PC-9 (cell line): ENCODE measurements at regions not wholly inside any gene's neighbourhood (a gene's known extent, or its start where the extent isn't known, plus 50 kb on each side); places are given as distances from the start of the nearest gene placed in this dataset.

ENCODE experiments used
- BruUV-seq: library from RNA; stranded (reverse); fragments of 400-500 nt; replicated peaks from 2 replicates; lab custom pipeline; 2021; lab: Mats Ljungman, UMichigan
- CTCF ChIA-PET: fragments of 300-600 bp; sonication (Branson Sonifier 250); formaldehyde crosslinking; loops from one replicate; lab custom pipeline; 2022; ENCODE audit warnings: antibody characterized with exemption; lab: Charles Lee
- POLR2A ChIA-PET: fragments of 300-600 bp; sonication (Branson Sonifier 250); formaldehyde crosslinking; loops from one replicate; lab custom pipeline; 2022; ENCODE audit warnings: antibody characterized with exemption; ENCODE audit not compliant: unreplicated experiment; lab: Charles Lee
- DNase-seq, 2 experiments: peaks; one replicate each; pipeline versions ENCODE4 v3.0.0 to v3.0.0-alpha.2; 2015 to 2022; ENCODE audit warnings: mixed read lengths in 1 of 2
- H2AFZ ChIP-seq: fragments of 200-600 bp; sonication (generic); 2 replicates; pipeline ENCODE4 v1.8.1; 2017; ENCODE audit warnings: antibody characterized with exemption
- H3F3A ChIP-seq: fragments of 200-600 bp; sonication (generic); 2 replicates; pipeline ENCODE4 v1.8.1; 2017; ENCODE audit warnings: antibody characterized with exemption, mild to moderate bottlenecking, low read depth; ENCODE audit not compliant: insufficient read depth
- H3K27ac ChIP-seq: fragments of 200-600 bp; sonication (generic); 2 replicates; pipeline ENCODE4 v1.6.1; 2016; ENCODE audit warnings: mixed run types
- H3K27me3 ChIP-seq: fragments of 200-600 bp; sonication (generic); 2 replicates; pipeline ENCODE4 v1.6.1; 2016; ENCODE audit warnings: low read depth, mixed run types; ENCODE audit not compliant: insufficient read depth
- H3K36me3 ChIP-seq: fragments of 200-600 bp; sonication (generic); 2 replicates; pipeline ENCODE4 v1.6.1; 2016; ENCODE audit warnings: low read depth, mixed run types
- H3K4me1 ChIP-seq: fragments of 200-600 bp; sonication (generic); replicated peaks from 2 replicates; pipeline ENCODE4 v1.6.1; 2016; ENCODE audit warnings: mixed run types; ENCODE audit not compliant: insufficient read depth
- H3K4me2 ChIP-seq: fragments of 200-600 bp; sonication (generic); 2 replicates; pipeline ENCODE4 v1.6.1; 2017; ENCODE audit warnings: mixed run types
- H3K4me3 ChIP-seq: fragments of 200-600 bp; sonication (generic); 2 replicates; pipeline ENCODE4 v1.6.1; 2016; ENCODE audit warnings: mixed run types
- H3K79me2 ChIP-seq: fragments of 200-600 bp; sonication (generic); 2 replicates; pipeline ENCODE4 v1.6.1; 2017; ENCODE audit warnings: low read depth, mixed run types
- H3K9me2 ChIP-seq: fragments of 200-600 bp; sonication (generic); 2 replicates; pipeline ENCODE4 v1.8.1; 2017; ENCODE audit warnings: mild to moderate bottlenecking; ENCODE audit not compliant: insufficient read depth
- H3K9me3 ChIP-seq: fragments of 200-600 bp; sonication (generic); 2 replicates; pipeline ENCODE4 v1.8.1; 2016; ENCODE audit warnings: low read depth; ENCODE audit not compliant: insufficient read depth
- H4K20me1 ChIP-seq: fragments of 200-600 bp; sonication (generic); 2 replicates; pipeline ENCODE4 v1.8.1; 2017; ENCODE audit not compliant: insufficient read depth
- EZH2 ChIP-seq: fragments of 200-600 bp; sonication (generic); IDR thresholded peaks from 2 replicates; pipeline ENCODE4 v1.8.0; 2017; ENCODE audit warnings: antibody characterized with exemption, low read depth
- intact Hi-C: fragments of 100-400 bp; cut with micrococcal nuclease; formaldehyde crosslinking; loops from one replicate; pipeline ENCODE4 v1.10.0; 2022; ENCODE audit not compliant: unreplicated experiment
- TF ChIP-seq, protein P1 (sequence below): fragments of 200-600 bp; sonication (generic); conservative IDR thresholded peaks from 2 replicates; pipeline ENCODE4 v1.6.1; 2017; ENCODE audit warnings: mixed run types, antibody characterized with exemption, mild to moderate bottlenecking, moderate library complexity

DNA sequence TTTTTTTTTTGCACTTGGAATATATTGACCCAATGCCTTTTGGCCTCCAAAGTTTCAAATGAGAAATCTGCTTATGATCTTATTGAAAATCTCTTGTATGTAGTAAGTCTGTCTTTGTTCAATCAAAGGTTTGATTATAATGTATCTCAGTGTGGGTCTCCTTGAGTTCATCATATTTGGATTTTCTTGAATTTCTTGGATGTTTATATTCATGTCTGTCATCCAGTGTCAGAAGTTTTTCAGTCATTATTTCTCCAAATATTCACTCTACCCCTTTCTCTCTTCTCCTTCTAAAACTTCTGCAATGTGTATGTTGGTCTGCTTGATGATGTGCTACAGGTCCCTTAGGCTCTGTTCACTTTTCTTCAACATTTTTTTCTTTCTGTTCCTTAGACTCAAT lies 95.9 kb upstream of the PTPRK start:
- Histone ChIP-seq H3F3A (no peaks in the 10 kb centered on the region), H3K9me2 (0 out of 2 replicates have a peak, but pooled peaks cover 5% of the 10 kb centered on the region), H3K27ac (no peak overlapping the region), H3K36me3 (no peaks in the 10 kb centered on the region), H3K9me3 (peaks cover 18% of the 10 kb centered on the region; the same call in 1 of the 2 replicates), H3K79me2 (no peaks in the 10 kb centered on the region), H3K4me2 (no peak overlapping the region), H4K20me1 (no peaks in the 10 kb centered on the region), H3K27me3 (no peaks in the 10 kb centered on the region), H3K4me3 (no peak overlapping the region), H2AFZ (no peak overlapping the region), H3K4me1 (no peaks in the 10 kb centered on the region)
- CTCF ChIA-PET = no interaction called here
- POLR2A ChIA-PET = no interaction called here
- no TSS peak for BruUV-seq
- DNase-seq = no peak
- intact Hi-C loops = no loop called here
- TF ChIP-seq, protein P1, sequence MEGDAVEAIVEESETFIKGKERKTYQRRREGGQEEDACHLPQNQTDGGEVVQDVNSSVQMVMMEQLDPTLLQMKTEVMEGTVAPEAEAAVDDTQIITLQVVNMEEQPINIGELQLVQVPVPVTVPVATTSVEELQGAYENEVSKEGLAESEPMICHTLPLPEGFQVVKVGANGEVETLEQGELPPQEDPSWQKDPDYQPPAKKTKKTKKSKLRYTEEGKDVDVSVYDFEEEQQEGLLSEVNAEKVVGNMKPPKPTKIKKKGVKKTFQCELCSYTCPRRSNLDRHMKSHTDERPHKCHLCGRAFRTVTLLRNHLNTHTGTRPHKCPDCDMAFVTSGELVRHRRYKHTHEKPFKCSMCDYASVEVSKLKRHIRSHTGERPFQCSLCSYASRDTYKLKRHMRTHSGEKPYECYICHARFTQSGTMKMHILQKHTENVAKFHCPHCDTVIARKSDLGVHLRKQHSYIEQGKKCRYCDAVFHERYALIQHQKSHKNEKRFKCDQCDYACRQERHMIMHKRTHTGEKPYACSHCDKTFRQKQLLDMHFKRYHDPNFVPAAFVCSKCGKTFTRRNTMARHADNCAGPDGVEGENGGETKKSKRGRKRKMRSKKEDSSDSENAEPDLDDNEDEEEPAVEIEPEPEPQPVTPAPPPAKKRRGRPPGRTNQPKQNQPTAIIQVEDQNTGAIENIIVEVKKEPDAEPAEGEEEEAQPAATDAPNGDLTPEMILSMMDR = no peak
- no peak for TF ChIP-seq EZH2

DNA sequence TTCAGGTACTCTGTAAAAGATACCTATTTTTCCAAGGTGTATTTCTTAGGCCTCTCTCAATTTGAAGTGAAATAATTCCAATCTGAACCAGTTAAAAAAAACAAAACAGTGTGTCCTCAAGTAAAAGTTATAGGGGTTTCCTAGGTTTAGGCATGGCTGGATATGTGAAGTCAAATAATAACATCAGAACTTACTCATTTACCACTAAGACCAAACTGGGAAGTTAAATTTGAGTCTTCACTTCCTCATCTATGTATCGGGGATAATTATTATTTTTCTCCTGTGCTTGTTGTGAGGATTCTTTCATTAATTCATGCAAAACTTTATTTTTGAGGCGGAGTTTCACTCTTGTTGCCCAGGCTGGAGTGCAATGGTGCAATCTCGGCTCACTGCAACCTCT lies 86.2 kb upstream of the PTPRK start:
- Histone ChIP-seq H2AFZ (no peak overlapping the region), H4K20me1 (no peaks in the 10 kb centered on the region), H3K36me3 (no peaks in the 10 kb centered on the region), H3K9me3 (peaks cover 3% of the 10 kb centered on the region; the same call in 1 of the 2 replicates), H3K4me3 (no peak overlapping the region), H3K27ac (no peak overlapping the region), H3K79me2 (no peaks in the 10 kb centered on the region), H3K4me1 (no peaks in the 10 kb centered on the region), H3K9me2 (no peaks in the 10 kb centered on the region), H3K4me2 (no peak overlapping the region), H3K27me3 (no peaks in the 10 kb centered on the region), H3F3A (no peaks in the 10 kb centered on the region)
- DNase-seq = no peak
- BruUV-seq = no TSS peak
- intact Hi-C loops = no loop called here
- ChIA-PET POLR2A (no interaction called here), CTCF (no interaction called here)
- TF ChIP-seq, protein P1 = no peak
- no peak for TF ChIP-seq EZH2

DNA sequence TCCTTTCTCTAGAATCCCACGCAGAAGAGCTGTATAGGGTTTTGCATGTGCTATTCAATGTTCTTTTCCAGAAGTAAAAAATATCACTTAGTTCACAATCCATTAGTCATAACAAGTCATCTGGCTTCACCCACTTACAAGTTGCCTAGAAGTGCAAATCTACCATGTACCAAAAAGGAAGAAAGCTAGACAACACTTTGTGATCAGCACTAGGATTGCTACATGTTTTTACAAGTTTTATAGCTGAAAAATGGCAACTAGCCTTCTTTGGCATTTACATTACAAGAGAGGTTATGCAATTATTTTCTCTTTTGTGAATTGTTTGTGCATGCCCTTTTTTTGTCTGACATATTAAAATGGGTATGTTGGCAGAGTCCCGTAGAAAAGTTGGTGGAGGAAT lies 85.6 kb upstream of the PTPRK start:
- H4K20me1 ChIP-seq = no peaks in the 10 kb centered on the region
- no peak for DNase-seq
- CTCF ChIA-PET = no interaction called here
- no peak for TF ChIP-seq EZH2
- intact Hi-C loops = no loop called here
- peaks cover 3% of the 10 kb centered on the region; the same call in 1 of the 2 replicates for H3F3A ChIP-seq
- no TSS peak for BruUV-seq
- H2AFZ ChIP-seq = no peak overlapping the region
- H3K27ac ChIP-seq = no peak overlapping the region
- H3K4me3 ChIP-seq = no peak overlapping the region
- H3K9me3 ChIP-seq = peaks cover 3% of the 10 kb centered on the region; the same call in 1 of the 2 replicates
- no peaks in the 10 kb centered on the region for H3K79me2 ChIP-seq
- H3K4me1 ChIP-seq = peaks cover 4% of the 10 kb centered on the region
- H3K4me2 ChIP-seq = no peak overlapping the region
- no peaks in the 10 kb centered on the region for H3K9me2 ChIP-seq
- POLR2A ChIA-PET = no interaction called here
- H3K27me3 ChIP-seq = no peaks in the 10 kb centered on the region
- no peaks in the 10 kb centered on the region for H3K36me3 ChIP-seq

DNA sequence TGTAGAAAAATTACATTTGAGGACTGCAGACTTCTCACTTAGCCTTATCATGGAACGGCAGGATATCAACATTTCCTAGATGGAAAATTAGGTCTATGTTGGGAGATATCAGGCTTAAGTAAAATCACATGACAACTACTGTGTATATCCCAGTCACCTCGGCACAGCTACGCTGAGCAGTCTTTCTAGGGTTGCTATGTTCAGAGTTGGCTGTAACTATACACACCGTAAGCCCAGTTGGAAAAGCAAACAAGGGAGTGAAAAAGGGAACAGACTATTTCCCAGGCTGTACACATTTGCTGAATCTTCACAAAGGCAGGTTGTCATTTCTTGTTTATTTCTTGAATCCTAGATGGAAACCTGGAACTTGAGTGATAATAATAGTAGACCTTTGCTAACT lies 80.7 kb upstream of the PTPRK start:
- H3K4me3 ChIP-seq = no peak overlapping the region
- peaks cover 5% of the 10 kb centered on the region; the same call in 1 of the 2 replicates for H3K9me3 ChIP-seq
- BruUV-seq = no TSS peak
- ChIA-PET CTCF (no interaction called here), POLR2A (interaction anchor here (0.5 kb wide), 1 partner anchor 100 kb away, joined by 3 read pairs; no protein-coding TSS in a partner anchor)
- no peaks in the 10 kb centered on the region for H3K36me3 ChIP-seq
- no peaks in the 10 kb centered on the region for H3K27me3 ChIP-seq
- H3K4me2 ChIP-seq = no peak overlapping the region; the same call in 1 of the 2 replicates
- H3K27ac ChIP-seq = 0 out of 2 replicates have a peak overlapping the region, but pooled peaks have one; percentile 10
- 0 out of 2 replicates have a peak overlapping the region, but pooled peaks have one; percentile 6 for H2AFZ ChIP-seq
- H3K4me1 ChIP-seq = peaks cover 52% of the 10 kb centered on the region
- intact Hi-C loops = no loop called here
- peaks cover 35% of the 10 kb centered on the region for H3F3A ChIP-seq
- H3K79me2 ChIP-seq = no peaks in the 10 kb centered on the region
- TF ChIP-seq EZH2 = no peak
- TF ChIP-seq, protein P1 = no peak
- no peaks in the 10 kb centered on the region for H3K9me2 ChIP-seq
- no peak for DNase-seq
- no peaks in the 10 kb centered on the region for H4K20me1 ChIP-seq
